ENCODE measurements at regions not wholly inside any gene's neighbourhood (a gene's known extent, or its start where the extent isn't known, plus 50 kb on each side); places are given as distances from the start of the nearest gene placed in this dataset.
"Not testable (repeated sequence)": the region's sequence is repeated elsewhere in the genome, so short reads cannot be mapped to it uniquely, and the experiment has no call there.

- H3K4me1 Mint-ChIP-seq (ENCODE audit: low read depth): no peaks in the 10 kb centered on the region
- ATAC-seq (no peak), DNase-seq (no peak)
- ChIA-PET CTCF (no interaction called here), POLR2A (no interaction called here)
- no peaks in the 10 kb centered on the region for H3K36me3 Mint-ChIP-seq (ENCODE audit: low read depth)
- no peak overlapping the region for H3K27ac Mint-ChIP-seq
- peaks cover 23% of the 10 kb centered on the region for H3K9me3 Mint-ChIP-seq
- no peaks in the 10 kb centered on the region for H3K27me3 Mint-ChIP-seq
- no peak overlapping the region for H3K4me3 Mint-ChIP-seq
- intact Hi-C loops (cut with micrococcal nuclease): no loop called here
- no peak for TF ChIP-seq CTCF (IDR thresholded peaks at IDR 0.05)
Observed at GRCh38 chr5:91591076-91591475, 208.0 kb upstream of the ARRDC3 start.

- H3K27me3 Mint-ChIP-seq: no peaks in the 10 kb centered on the region
- DNase-seq: no peak
- no peak overlapping the region for H3K4me3 Mint-ChIP-seq
- H3K27ac Mint-ChIP-seq: no peak overlapping the region
- ATAC-seq: no peak
- no peak for TF ChIP-seq CTCF (IDR thresholded peaks at IDR 0.05)
- H3K4me1 Mint-ChIP-seq (ENCODE audit: low read depth): no peaks in the 10 kb centered on the region
- peaks cover 4% of the 10 kb centered on the region for H3K9me3 Mint-ChIP-seq
- POLR2A ChIA-PET: interaction anchor here (0.6 kb wide), 1 partner anchor 247 kb away, joined by 4 read pairs; no protein-coding TSS in a partner anchor
- CTCF ChIA-PET: no interaction called here
- H3K36me3 Mint-ChIP-seq (ENCODE audit: low read depth): no peaks in the 10 kb centered on the region
- intact Hi-C loops (cut with micrococcal nuclease): no loop called here
Observed at GRCh38 chr5:91586232-91586631, 203.1 kb upstream of the ARRDC3 start.

GRCh38 chr5:91584352-91584751 lies 201.2 kb upstream of the ARRDC3 start:
- DNase-seq (no peak), ATAC-seq (no peak)
- no peaks in the 10 kb centered on the region for H3K36me3 Mint-ChIP-seq (ENCODE audit: low read depth)
- no peaks in the 10 kb centered on the region for H3K27me3 Mint-ChIP-seq
- intact Hi-C loops (cut with micrococcal nuclease): no loop called here
- POLR2A ChIA-PET: no interaction called here
- no peak overlapping the region for H3K4me3 Mint-ChIP-seq
- no peaks in the 10 kb centered on the region for H3K9me3 Mint-ChIP-seq
- no peaks in the 10 kb centered on the region for H3K4me1 Mint-ChIP-seq (ENCODE audit: low read depth)
- no peak for TF ChIP-seq CTCF (IDR thresholded peaks at IDR 0.05)
- CTCF ChIA-PET: no interaction called here
- no peak overlapping the region for H3K27ac Mint-ChIP-seq

- peaks cover 22% of the 10 kb centered on the region for H3K9me3 Mint-ChIP-seq
- POLR2A ChIA-PET; H3K4me1 Mint-ChIP-seq (ENCODE audit: low read depth); H3K27me3 Mint-ChIP-seq; CTCF ChIA-PET; H3K4me3 Mint-ChIP-seq; H3K36me3 Mint-ChIP-seq (ENCODE audit: low read depth); H3K27ac Mint-ChIP-seq; intact Hi-C loops (cut with micrococcal nuclease); DNase-seq; ATAC-seq: not testable (repeated sequence)
Observed at GRCh38 chr5:91566012-91566411, 182.9 kb upstream of the ARRDC3 start.

GRCh38 chr5:91562922-91563321 lies 179.8 kb upstream of the ARRDC3 start:
- no peak for TF ChIP-seq CTCF (IDR thresholded peaks at IDR 0.05)
- ChIA-PET CTCF (no interaction called here), POLR2A (no interaction called here)
- DNase-seq (no peak), ATAC-seq (no peak)
- no peak overlapping the region for H3K4me3 Mint-ChIP-seq
- H3K27ac Mint-ChIP-seq: no peak overlapping the region
- H3K36me3 Mint-ChIP-seq (ENCODE audit: low read depth): peaks cover 1% of the 10 kb centered on the region
- intact Hi-C loops (cut with micrococcal nuclease): no loop called here
- no peaks in the 10 kb centered on the region for H3K4me1 Mint-ChIP-seq (ENCODE audit: low read depth)
- peaks cover 23% of the 10 kb centered on the region for H3K9me3 Mint-ChIP-seq
- H3K27me3 Mint-ChIP-seq: no peaks in the 10 kb centered on the region

GRCh38 chr5:91541696-91542095 lies 158.6 kb upstream of the ARRDC3 start:
- no peak overlapping the region for H3K4me3 Mint-ChIP-seq
- intact Hi-C loops (cut with micrococcal nuclease): no loop called here
- ChIA-PET POLR2A (no interaction called here), CTCF (no interaction called here)
- ATAC-seq: no peak
- H3K36me3 Mint-ChIP-seq (ENCODE audit: low read depth): no peaks in the 10 kb centered on the region
- DNase-seq: no peak
- H3K27me3 Mint-ChIP-seq: no peaks in the 10 kb centered on the region
- no peak for TF ChIP-seq CTCF (IDR thresholded peaks at IDR 0.05)
- peaks cover 3% of the 10 kb centered on the region for H3K9me3 Mint-ChIP-seq
- no peak overlapping the region for H3K27ac Mint-ChIP-seq
- H3K4me1 Mint-ChIP-seq (ENCODE audit: low read depth): no peaks in the 10 kb centered on the region

All from activated CD8-positive, alpha-beta T cell treated with anti-CD3 and anti-CD28 coated beads for 36 hours (primary cell).